Naive thymus-derived CD8-positive, alpha-beta T cell (primary cell): ENCODE measurements at regions not wholly inside any gene's neighbourhood (a gene's known extent, or its start where the extent isn't known, plus 50 kb on each side); places are given as distances from the start of the nearest gene placed in this dataset.
"Not testable (repeated sequence)": the region's sequence is repeated elsewhere in the genome, so short reads cannot be mapped to it uniquely, and the experiment has no call there.

Experiments
- ATAC-seq, 2 donors: fragments of 150-1000 bp; cut with Tn5 transposase in 1 of 2; sonication (Bioruptor Pico), chemical (Tn5 transposase) in 1 of 2; 1 replicate in 1 of 2; 2 replicates in 1 of 2; pipeline ENCODE4 v1.10.0; 2021; ENCODE audit warnings: mild to moderate bottlenecking in 2 of 2, moderate library complexity in 2 of 2
- POLR2A ChIA-PET: fragments of 350-600 bp; sonication (Branson Sonifier 250); formaldehyde crosslinking; loops from one replicate; lab custom pipeline; 2021; ENCODE audit warnings: antibody characterized with exemption; lab: Charles Lee
- DNase-seq, 10 donors: peaks; one replicate each; pipeline versions ENCODE4 v3.0.0 to v3.0.0-alpha.2; 2020 to 2022
- H3K27ac Mint-ChIP-seq, 10 donors: one replicate each; pipeline ENCODE4 v1.8.0; 2020 to 2022; ENCODE audit warnings: mild to moderate bottlenecking in 10 of 10, mixed read lengths in 10 of 10, moderate library complexity in 4 of 10, inconsistent platforms in 1 of 10
- H3K27me3 Mint-ChIP-seq, 5 donors: one replicate each; pipeline ENCODE4 v1.8.0; 2021 to 2022; ENCODE audit warnings: mixed read lengths in 5 of 5
- H3K36me3 Mint-ChIP-seq, 3 donors: one replicate each; pipeline ENCODE4 v1.8.0; 2020 to 2022; ENCODE audit warnings: mixed read lengths in 3 of 3, mild to moderate bottlenecking in 2 of 3, inconsistent platforms in 1 of 3
- H3K4me1 Mint-ChIP-seq, 4 donors: one replicate each; pipeline ENCODE4 v1.8.0; 2021 to 2022; ENCODE audit warnings: mixed read lengths in 4 of 4
- H3K4me3 Mint-ChIP-seq, 10 donors: one replicate each; pipeline ENCODE4 v1.8.0; 2020 to 2022; ENCODE audit warnings: mild to moderate bottlenecking in 10 of 10, mixed read lengths in 10 of 10, moderate library complexity in 6 of 10, inconsistent platforms in 1 of 10
- H3K9me3 Mint-ChIP-seq, 9 donors: one replicate each; pipeline ENCODE4 v1.8.0; 2020 to 2022; ENCODE audit warnings: mixed read lengths in 9 of 9, mild to moderate bottlenecking in 3 of 9, inconsistent platforms in 1 of 9, moderate library complexity in 1 of 9

GRCh38 chrY:7440796-7441530, 529.4 kb upstream of the AMELY start:
- Mint-ChIP-seq H3K27me3 (peaks cover 0 to 13% (median 0%) of the 10 kb centered on the region in 5 donors), H3K9me3 (no peaks in the 10 kb centered on the region), H3K36me3 (no peaks in the 10 kb centered on the region), H3K27ac (no peak overlapping the region), H3K4me1 (no peaks in the 10 kb centered on the region), H3K4me3 (no peak overlapping the region)
- POLR2A ChIA-PET: no interaction called here
- ATAC-seq: no peak
- DNase-seq: no peak

- no peak overlapping the region for H3K27ac Mint-ChIP-seq
- H3K4me1 Mint-ChIP-seq: no peaks in the 10 kb centered on the region
- POLR2A ChIA-PET: no interaction called here
- ATAC-seq (no peak), DNase-seq (no peak)
- H3K36me3 Mint-ChIP-seq: no peaks in the 10 kb centered on the region
- peaks cover 0 to 14% (median 0%) of the 10 kb centered on the region in 5 donors for H3K27me3 Mint-ChIP-seq
- H3K4me3 Mint-ChIP-seq: no peak overlapping the region
- H3K9me3 Mint-ChIP-seq: no peaks in the 10 kb centered on the region
These were observed 525.5 kb upstream of the AMELY start for GRCh38 chrY:7437086-7437485.

GRCh38 chrY:7433817-7434809, 522.6 kb upstream of the AMELY start:
- Mint-ChIP-seq H3K36me3 (no peaks in the 10 kb centered on the region), H3K4me3 (no peak overlapping the region), H3K9me3 (peaks cover 0 to 17% (median 0%) of the 10 kb centered on the region in 9 donors), H3K4me1 (no peaks in the 10 kb centered on the region), H3K27ac (no peak overlapping the region), H3K27me3 (peaks cover 0 to 24% (median 0%) of the 10 kb centered on the region in 5 donors)
- no peak for ATAC-seq
- POLR2A ChIA-PET: no interaction called here
- no peak for DNase-seq

GRCh38 chrY:7419165-7419564, 507.6 kb upstream of the AMELY start:
- H3K27me3 Mint-ChIP-seq: no peaks in the 10 kb centered on the region
- H3K36me3 Mint-ChIP-seq: no peaks in the 10 kb centered on the region
- POLR2A ChIA-PET: no interaction called here
- no peak overlapping the region for H3K4me3 Mint-ChIP-seq
- no peaks in the 10 kb centered on the region for H3K4me1 Mint-ChIP-seq
- no peak for ATAC-seq
- no peak overlapping the region for H3K27ac Mint-ChIP-seq
- no peak for DNase-seq
- no peaks in the 10 kb centered on the region for H3K9me3 Mint-ChIP-seq

GRCh38 chrY:7417946-7418345, 506.4 kb upstream of the AMELY start:
- H3K4me3 Mint-ChIP-seq: no peak overlapping the region
- H3K36me3 Mint-ChIP-seq: no peaks in the 10 kb centered on the region
- H3K27ac Mint-ChIP-seq: no peak overlapping the region
- H3K9me3 Mint-ChIP-seq: no peaks in the 10 kb centered on the region
- ATAC-seq (no peak), DNase-seq (no peak)
- no peaks in the 10 kb centered on the region for H3K27me3 Mint-ChIP-seq
- H3K4me1 Mint-ChIP-seq: no peaks in the 10 kb centered on the region
- POLR2A ChIA-PET: no interaction called here

GRCh38 chrY:7416406-7416805, 504.9 kb upstream of the AMELY start:
- H3K4me3 Mint-ChIP-seq: no peak overlapping the region
- no peaks in the 10 kb centered on the region for H3K27me3 Mint-ChIP-seq
- ATAC-seq (no peak), DNase-seq (no peak)
- H3K36me3 Mint-ChIP-seq: no peaks in the 10 kb centered on the region
- POLR2A ChIA-PET: no interaction called here
- no peaks in the 10 kb centered on the region for H3K4me1 Mint-ChIP-seq
- peaks cover 0 to 3% (median 0%) of the 10 kb centered on the region in 9 donors for H3K9me3 Mint-ChIP-seq
- H3K27ac Mint-ChIP-seq: no peak overlapping the region

- no peak overlapping the region for H3K27ac Mint-ChIP-seq
- H3K4me3 Mint-ChIP-seq: no peak overlapping the region
- no peaks in the 10 kb centered on the region for H3K27me3 Mint-ChIP-seq
- ATAC-seq (no peak), DNase-seq (no peak)
- POLR2A ChIA-PET: no interaction called here
- H3K36me3 Mint-ChIP-seq: no peaks in the 10 kb centered on the region
- no peaks in the 10 kb centered on the region for H3K4me1 Mint-ChIP-seq
- H3K9me3 Mint-ChIP-seq: peaks cover 0 to 11% (median 0%) of the 10 kb centered on the region in 9 donors
These were observed 503.6 kb upstream of the AMELY start for GRCh38 chrY:7415157-7415633.

GRCh38 chrY:7390056-7390455, 478.5 kb upstream of the AMELY start:
- DNase-seq (no peak), ATAC-seq (no peak)
- Mint-ChIP-seq H3K4me3 (no peak overlapping the region), H3K4me1 (no peaks in the 10 kb centered on the region), H3K27me3 (no peaks in the 10 kb centered on the region), H3K9me3 (peaks cover 0 to 36% (median 0%) of the 10 kb centered on the region in 9 donors), H3K27ac (no peak overlapping the region), H3K36me3 (peaks cover 0 to 33% (median 33%) of the 10 kb centered on the region in 3 donors)
- POLR2A ChIA-PET: no interaction called here

GRCh38 chrY:7382988-7383387, 471.4 kb upstream of the AMELY start:
- no peak overlapping the region for H3K4me3 Mint-ChIP-seq
- no peaks in the 10 kb centered on the region for H3K27me3 Mint-ChIP-seq
- POLR2A ChIA-PET: no interaction called here
- H3K9me3 Mint-ChIP-seq: no peaks in the 10 kb centered on the region
- ATAC-seq (no peak), DNase-seq (no peak)
- peaks cover 0 to 73% (median 12%) of the 10 kb centered on the region in 3 donors for H3K36me3 Mint-ChIP-seq
- peak overlapping the region in 4 of 10 donors; percentile 35 to 90 (median 76) for H3K27ac Mint-ChIP-seq
- H3K4me1 Mint-ChIP-seq: peaks cover 10 to 15% (median 13%) of the 10 kb centered on the region in 4 donors

GRCh38 chrY:7377091-7377490, 465.5 kb upstream of the AMELY start:
- Mint-ChIP-seq H3K27ac (peak overlapping the region in 3 of 10 donors; percentile 29 to 56 (median 29)), H3K36me3 (peaks cover 0 to 95% (median 5%) of the 10 kb centered on the region in 3 donors), H3K4me1 (peaks cover 0 to 6% (median 2%) of the 10 kb centered on the region in 4 donors), H3K27me3 (no peaks in the 10 kb centered on the region), H3K9me3 (no peaks in the 10 kb centered on the region), H3K4me3 (no peak overlapping the region)
- POLR2A ChIA-PET: no interaction called here
- no peak for ATAC-seq
- no peak for DNase-seq

GRCh38 chrY:7374485-7374884, 462.9 kb upstream of the AMELY start:
- POLR2A ChIA-PET, H3K27ac Mint-ChIP-seq: not testable (repeated sequence)

GRCh38 chrY:7371953-7372352, 460.4 kb upstream of the AMELY start:
- DNase-seq, H3K4me1 Mint-ChIP-seq, H3K27me3 Mint-ChIP-seq, H3K27ac Mint-ChIP-seq, H3K4me3 Mint-ChIP-seq, ATAC-seq, H3K9me3 Mint-ChIP-seq, POLR2A ChIA-PET: not testable (repeated sequence)
- peaks cover 0 to 95% (median 3%) of the 10 kb centered on the region in 3 donors for H3K36me3 Mint-ChIP-seq

More at GRCh38 chrY:7374485-7374884, 462.9 kb upstream of the AMELY start:
- ATAC-seq, DNase-seq, H3K4me1 Mint-ChIP-seq, H3K4me3 Mint-ChIP-seq, H3K9me3 Mint-ChIP-seq, H3K27me3 Mint-ChIP-seq: not testable (repeated sequence)
- peaks cover 0 to 96% (median 3%) of the 10 kb centered on the region in 3 donors for H3K36me3 Mint-ChIP-seq

- DNase-seq, ATAC-seq, H3K9me3 Mint-ChIP-seq, H3K4me3 Mint-ChIP-seq, POLR2A ChIA-PET, H3K27me3 Mint-ChIP-seq, H3K4me1 Mint-ChIP-seq: not testable (repeated sequence)
- Mint-ChIP-seq H3K27ac (peak overlapping the region in 1 of 10 donors; percentile 37), H3K36me3 (peaks cover 0 to 94% (median 2%) of the 10 kb centered on the region in 3 donors)
These were observed 459.5 kb upstream of the AMELY start for GRCh38 chrY:7371026-7371425.
